OCI-LY3 (cell line): ENCODE measurements at regions not wholly inside any gene's neighbourhood (a gene's known extent, or its start where the extent isn't known, plus 50 kb on each side); places are given as distances from the start of the nearest gene placed in this dataset.

ENCODE experiments used
- EZH2phosphoT487 ChIP-seq: fragments of 200-600 bp; shearing (Covaris generic); IDR thresholded peaks from 2 replicates; pipeline ENCODE4 v1.6.1; 2018; ENCODE audit warnings: antibody characterized with exemption, mixed run types, low read depth
- TF ChIP-seq, protein P1 (sequence below): fragments of 200-600, 300-600 bp; sonication (generic); IDR thresholded peaks from 2 replicates; pipeline ENCODE4 v1.5.1; 2014; ENCODE audit warnings: antibody characterized with exemption, low read length, low read depth

DNA sequence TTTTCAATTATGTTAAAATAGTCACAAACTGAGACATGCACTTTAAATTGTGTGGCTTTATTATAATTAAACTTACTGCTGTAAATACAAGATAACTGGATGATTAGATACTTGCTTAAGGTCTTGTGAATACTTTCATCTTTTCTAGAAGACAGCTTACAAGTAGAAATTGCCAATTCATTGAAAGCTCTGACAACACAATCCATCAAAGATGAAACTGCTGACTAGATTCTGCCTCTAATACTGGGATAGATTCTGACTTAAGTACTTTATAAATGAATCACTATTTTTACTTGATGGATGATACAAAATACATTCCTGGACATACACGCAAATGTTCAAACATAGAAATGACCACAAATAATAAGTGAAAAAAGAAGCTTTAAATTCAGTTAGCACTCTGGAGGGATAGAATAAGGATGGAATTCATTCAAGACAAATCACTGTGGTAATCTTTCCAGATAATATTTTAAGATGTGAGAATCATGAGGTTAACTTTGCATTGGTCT is 876.8 kb downstream of the RPS29 start:
- TF ChIP-seq, protein P1, sequence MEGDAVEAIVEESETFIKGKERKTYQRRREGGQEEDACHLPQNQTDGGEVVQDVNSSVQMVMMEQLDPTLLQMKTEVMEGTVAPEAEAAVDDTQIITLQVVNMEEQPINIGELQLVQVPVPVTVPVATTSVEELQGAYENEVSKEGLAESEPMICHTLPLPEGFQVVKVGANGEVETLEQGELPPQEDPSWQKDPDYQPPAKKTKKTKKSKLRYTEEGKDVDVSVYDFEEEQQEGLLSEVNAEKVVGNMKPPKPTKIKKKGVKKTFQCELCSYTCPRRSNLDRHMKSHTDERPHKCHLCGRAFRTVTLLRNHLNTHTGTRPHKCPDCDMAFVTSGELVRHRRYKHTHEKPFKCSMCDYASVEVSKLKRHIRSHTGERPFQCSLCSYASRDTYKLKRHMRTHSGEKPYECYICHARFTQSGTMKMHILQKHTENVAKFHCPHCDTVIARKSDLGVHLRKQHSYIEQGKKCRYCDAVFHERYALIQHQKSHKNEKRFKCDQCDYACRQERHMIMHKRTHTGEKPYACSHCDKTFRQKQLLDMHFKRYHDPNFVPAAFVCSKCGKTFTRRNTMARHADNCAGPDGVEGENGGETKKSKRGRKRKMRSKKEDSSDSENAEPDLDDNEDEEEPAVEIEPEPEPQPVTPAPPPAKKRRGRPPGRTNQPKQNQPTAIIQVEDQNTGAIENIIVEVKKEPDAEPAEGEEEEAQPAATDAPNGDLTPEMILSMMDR: no peak
- no peak for TF ChIP-seq EZH2phosphoT487
